ELF-1 (cell line): ENCODE measurements at regions not wholly inside any gene's neighbourhood (a gene's known extent, or its start where the extent isn't known, plus 50 kb on each side); places are given as distances from the start of the nearest gene placed in this dataset.

Experiments
- DNase-seq: peaks from one replicate; pipeline ENCODE4 v3.0.0-alpha.2; 2016; ENCODE audit warnings: low read depth, low spot score

DNA sequence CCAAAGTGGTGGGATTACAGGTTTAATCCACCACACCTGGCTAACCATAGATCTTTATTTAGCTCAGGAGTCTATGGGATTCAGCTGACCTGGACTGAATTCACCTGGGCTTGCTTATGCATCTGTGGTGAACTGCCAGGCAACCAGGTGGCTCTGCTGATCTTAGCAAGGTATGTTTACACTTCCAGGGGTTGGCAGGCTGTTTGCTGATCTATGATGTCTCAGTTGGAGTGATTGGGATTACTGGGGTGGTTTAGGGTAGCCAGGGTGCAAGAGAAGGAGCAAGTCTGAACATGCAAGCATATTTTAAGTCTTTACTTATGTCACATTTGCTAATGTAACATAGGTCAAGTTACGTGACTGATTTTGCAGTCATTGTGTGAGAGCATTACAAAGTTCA, 63.6 kb upstream of the JAK2 start:
- DNase-seq, result no peak

DNA sequence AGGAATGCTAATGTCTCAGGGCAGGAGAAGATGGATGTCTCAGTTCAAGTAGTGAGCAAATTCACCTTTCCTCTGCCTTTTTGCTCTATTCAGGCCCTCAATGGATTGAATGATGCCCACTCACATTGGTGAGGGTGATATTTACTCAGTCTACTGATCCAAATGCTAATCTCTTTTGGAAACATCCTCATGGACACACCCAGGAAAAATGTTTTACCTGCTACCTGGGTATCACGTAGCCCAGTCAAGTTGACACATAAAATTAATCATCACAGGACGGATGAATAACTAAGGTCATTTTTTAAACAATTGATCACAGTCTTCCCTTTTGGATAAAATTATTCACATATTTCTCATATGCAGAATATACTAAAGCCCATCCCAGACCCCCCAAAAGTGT, 63.0 kb upstream of the JAK2 start:
- DNase-seq, result no peak

DNA sequence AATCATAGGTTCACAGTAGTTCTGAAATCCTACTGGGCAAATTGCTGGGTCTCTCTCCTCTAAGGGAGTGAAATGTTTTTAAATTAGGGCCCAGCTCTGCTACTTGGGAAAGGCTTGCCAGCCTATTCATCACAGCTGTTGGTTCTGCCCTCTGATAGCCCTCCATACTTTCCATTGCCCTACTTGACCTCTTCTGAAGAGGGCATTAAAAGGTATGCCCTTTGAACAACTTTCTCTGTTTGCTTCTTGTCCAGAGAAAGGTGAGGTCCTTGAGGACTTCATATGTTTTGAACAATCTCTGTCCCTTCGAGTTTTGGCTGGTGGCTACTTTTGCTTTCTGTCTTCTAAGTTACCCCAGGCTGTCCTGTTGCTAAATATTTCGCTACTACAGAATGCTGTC, 62.3 kb upstream of the JAK2 start:
- no peak for DNase-seq

DNA sequence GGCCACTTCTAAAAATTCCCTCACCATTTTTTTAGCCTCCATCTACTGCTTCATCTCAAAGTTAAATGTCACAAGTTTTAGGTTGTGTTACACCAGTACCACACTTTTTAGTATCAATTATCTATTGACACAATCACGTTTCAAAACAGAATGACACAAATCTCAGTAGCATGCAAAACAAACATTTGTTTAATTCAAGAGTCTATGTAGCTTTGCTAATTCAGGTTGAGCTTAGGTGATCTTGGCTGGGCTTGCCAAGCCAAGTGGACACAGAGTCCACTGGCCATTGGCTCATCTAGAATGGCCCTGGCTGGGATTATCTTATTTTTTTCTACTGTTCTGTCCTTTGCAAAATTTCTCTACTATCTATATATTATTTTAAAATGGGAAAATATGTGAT, 61.9 kb upstream of the JAK2 start:
- DNase-seq, result no peak

DNA sequence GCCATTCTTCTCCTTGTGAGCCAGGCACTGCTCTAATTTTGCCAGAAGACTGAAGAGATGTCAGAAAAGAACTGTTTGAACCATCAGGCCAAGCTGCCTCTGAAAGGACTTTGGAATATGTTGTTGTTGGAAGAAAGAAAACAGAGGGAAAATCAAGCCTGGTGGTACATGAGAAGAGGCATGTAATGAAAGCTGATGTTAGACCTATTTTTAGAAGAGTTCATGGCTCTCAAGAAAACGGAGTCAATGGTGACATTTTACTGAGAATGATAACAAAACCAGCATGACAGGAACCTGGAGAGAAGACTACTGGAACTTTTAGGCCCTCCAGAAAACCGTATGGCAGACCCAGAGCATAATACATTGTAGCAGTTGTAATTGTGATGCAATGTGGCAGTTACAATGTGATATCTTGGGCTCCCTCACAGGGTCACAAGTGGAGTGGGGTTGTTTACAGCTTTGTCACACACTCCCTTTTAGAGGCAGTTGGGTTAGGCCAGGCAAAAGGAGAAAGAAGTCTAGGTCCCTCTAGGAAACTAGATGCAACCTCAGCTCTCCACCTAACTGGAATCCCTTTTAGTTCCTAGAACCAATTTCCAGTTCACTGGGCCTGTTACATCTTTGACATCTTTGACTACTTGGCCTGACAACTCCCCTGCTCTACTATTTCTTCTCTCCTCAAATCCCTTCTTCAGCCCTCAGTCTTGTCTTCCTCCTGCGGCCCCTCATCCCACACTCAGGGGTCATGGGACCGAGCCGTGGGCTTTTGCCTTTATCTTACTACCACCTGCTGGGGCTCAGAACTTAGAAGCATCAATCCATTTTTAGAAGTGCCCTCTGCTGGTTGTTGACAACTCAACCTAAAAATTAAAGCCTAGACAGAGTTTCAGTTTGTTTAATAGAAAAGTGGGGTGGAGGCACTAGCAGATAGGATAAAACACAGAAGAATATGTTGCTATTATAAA, 61.2 kb upstream of the JAK2 start:
- peak; percentile 11 for DNase-seq

DNA sequence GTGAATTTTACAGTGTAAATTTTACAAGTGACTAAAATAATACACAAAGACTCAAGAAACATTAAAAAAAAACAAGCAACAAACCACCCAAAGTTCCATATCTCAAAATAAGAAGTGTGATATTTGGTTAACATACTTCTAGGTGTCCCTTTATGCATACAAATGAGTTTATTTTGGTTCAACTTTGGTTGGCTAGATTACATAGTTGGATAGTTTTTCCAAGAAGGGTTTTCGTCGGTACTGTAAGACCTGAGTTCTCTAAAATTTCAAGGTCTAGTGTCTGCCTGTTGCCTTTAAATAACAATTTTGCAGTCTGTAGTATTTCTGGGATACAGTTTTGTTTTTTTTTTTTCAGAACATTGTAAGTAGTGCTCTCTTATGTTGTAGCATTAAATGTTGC, 58.8 kb upstream of the JAK2 start:
- DNase-seq, result no peak

DNA sequence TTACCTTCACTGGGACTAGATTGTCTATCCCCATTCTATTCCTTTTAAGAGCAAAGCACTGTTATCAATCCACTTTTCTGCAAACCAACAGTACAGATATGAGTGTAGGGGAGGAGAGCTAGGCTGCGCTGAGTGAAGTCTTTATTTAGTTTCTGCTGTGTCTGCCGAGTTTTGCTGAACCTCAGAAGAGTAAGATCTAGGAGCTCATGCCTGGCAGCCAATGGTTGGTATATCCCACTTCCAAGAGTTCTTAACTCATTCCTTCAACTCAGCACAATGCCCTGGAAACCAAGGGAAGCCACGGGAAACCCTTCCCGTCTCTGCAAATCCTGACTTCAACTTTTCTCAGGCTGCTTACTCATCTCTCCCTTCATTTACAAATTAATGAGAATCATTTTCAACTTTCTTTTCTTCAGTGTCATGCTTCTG, 58.0 kb upstream of the JAK2 start:
- no peak for DNase-seq

DNA sequence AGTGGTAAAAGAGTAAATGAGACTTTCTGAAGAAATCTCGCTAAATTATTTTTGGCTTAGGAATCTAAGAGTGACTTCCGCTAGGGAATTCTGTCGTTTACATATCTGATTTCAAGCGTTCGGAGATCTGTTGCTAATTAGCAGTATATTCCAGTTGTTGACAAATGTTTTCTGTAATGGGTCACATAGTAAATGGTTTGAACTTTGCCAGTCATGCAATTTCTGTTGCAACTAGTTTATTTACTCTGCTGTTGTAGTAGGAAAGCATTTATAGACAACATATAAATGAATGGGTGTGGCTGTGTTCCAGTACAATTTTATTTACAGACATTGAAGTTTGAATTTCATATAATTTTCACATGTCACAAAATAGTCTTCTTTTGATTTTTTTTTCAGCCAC, 57.4 kb upstream of the JAK2 start:
- DNase-seq, result no peak

DNA sequence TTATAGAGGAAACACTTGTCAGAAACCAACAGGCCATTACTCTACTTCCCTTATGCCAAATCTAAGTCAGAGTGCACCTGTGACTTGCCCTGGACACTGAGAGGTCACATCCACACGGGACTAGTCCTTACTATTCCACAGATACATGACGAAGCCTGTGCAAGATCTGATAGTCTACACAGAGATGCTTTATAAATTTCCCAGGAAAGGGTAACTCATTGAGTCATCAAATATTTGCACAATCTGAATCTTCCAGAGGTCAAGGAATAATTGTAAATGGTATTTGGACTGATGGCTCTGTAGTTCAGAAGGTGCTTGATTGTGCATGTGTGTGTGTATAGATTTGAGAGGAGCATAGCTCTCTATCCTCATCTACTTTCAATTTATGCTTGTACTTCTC, 55.2 kb upstream of the JAK2 start:
- DNase-seq, result no peak

DNA sequence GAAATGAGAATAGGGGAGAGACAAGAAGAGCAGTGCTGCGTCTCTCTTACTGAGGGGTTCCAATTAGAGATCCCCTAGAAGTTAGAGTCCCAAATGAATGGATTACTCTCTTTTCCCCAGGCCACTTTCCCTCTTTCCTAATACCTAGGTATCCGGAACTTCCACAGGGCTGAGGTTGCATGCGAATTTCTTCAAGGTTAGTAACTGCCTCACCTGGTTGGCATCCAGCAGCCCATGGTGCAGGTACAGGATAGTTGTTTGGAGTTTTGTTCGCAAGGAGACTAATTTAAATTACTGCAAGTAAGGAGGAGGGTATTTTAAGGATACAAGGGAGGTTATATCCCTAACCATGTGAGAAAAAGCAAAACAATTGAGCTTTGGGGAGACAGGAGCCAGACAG, 52.4 kb upstream of the JAK2 start:
- DNase-seq, result no peak

DNA sequence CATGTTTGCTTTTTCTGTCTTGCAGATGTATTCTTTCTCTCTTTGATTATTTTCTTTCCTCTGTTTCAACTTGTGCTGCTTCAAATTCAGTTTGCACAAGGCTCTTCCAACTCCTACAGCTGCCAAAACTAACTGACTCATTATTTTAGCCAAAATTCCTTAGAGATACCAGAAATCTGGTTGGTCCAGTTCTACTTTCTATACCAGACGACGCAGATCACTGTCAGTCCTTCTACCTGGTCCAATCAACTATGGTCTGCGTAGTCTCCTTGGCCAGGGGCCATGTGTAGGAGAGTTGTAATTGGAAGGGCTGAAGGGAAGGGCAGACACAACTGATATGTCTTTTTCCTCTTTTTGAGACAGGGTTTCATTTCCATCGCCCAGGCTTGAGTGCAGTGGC, 51.9 kb upstream of the JAK2 start:
- DNase-seq, result no peak

DNA sequence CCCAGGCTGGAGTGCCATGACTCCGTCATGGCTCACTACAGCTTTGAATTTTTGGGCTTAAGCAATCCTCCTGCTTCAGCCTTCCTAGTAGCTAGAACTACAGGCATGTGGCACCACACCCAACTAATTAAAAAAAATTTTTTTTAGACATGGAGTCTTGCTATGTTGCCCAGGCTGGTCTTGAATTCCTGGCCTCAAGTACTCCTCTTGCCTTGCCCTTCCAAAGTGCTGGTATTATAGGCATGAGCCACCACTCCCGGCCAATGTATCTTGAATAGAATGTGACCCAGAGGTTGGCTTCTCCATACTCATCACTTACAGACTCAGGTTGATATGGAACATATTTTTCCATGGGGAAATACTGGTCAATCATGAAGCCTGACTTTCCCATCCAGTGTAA, 51.2 kb upstream of the JAK2 start:
- no peak for DNase-seq

DNA sequence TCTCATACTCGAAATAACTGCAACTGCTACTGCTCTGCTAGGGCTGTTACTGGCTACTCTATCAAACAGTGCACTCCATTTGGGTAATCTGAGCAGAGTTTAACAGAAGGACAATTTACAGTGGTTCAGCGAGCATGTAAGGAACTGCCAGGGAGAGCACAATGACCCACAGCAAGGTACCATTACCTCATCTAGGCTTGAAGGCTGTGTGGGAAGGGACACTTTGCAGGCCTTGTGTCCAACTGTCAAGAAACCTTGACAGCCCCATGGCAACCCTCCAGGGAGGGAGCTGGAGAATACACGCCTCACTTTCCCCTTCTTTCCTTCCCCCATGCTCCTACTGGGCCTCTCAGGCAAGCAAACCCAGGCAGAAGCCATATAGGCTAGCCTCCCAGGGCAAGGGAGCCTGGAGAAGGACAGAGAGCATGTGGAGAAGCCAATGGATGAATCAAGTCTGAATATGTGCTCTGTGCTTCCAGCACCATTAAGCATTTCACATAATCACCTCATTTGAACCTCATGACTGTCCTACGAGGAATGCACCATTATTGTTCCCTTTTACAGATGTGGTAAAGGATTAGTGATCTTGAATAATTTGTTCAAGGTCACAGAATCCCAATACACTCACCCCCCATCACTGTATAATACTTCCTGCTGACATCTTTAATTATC, 49.9 kb upstream of the JAK2 start:
- peak; percentile 12 for DNase-seq
